GM23338 (cell line): ENCODE measurements at regions not wholly inside any gene's neighbourhood (a gene's known extent, or its start where the extent isn't known, plus 50 kb on each side); places are given as distances from the start of the nearest gene placed in this dataset.

Experiments
- ATAC-seq: fragments of 200-7000 bp; cut with Tn5 transposase; 3 replicates; pipeline ENCODE4 v1.9.1; 2020
- DNase-seq: peaks from one replicate; pipeline ENCODE4 v3.0.0-alpha.2; 2015; ENCODE audit warnings: low spot score
- H2AFZ ChIP-seq: fragments of 200-600 bp; sonication (generic); 2 replicates; pipeline ENCODE4 v1.8.0; 2016; ENCODE audit warnings: antibody characterized with exemption, mild to moderate bottlenecking, moderate library complexity
- H3F3A ChIP-seq: fragments of 200-600 bp; sonication (generic); replicated peaks from 2 replicates; pipeline ENCODE4 v1.8.0; 2017; ENCODE audit warnings: antibody characterized with exemption, mixed run types, low read depth
- H3K27ac ChIP-seq: fragments of 200-600 bp; sonication (generic); 2 replicates; pipeline ENCODE4 v1.6.1; 2016; ENCODE audit warnings: low read depth
- H3K27me3 ChIP-seq: fragments of 200-600 bp; sonication (generic); 2 replicates; pipeline ENCODE4 v1.8.0; 2016; ENCODE audit warnings: mild to moderate bottlenecking, mixed run types, moderate library complexity; ENCODE audit not compliant: insufficient read depth
- H3K36me3 ChIP-seq: fragments of 200-600 bp; sonication (generic); 2 replicates; pipeline ENCODE4 v1.8.0; 2016; ENCODE audit warnings: mild to moderate bottlenecking; ENCODE audit not compliant: insufficient read depth
- H3K4me1 ChIP-seq: fragments of 200-600 bp; sonication (generic); 2 replicates; pipeline ENCODE4 v1.8.0; 2016; ENCODE audit warnings: mild to moderate bottlenecking, moderate library complexity; ENCODE audit not compliant: insufficient read depth
- H3K4me2 ChIP-seq: fragments of 200-600 bp; sonication (generic); 2 replicates; pipeline ENCODE4 v1.7.1; 2017; ENCODE audit warnings: mixed run types
- H3K4me3 ChIP-seq: fragments of 200-600 bp; sonication (generic); 2 replicates; pipeline ENCODE4 v1.6.1; 2016; ENCODE audit warnings: mixed run types
- H3K79me2 ChIP-seq: fragments of 200-600 bp; sonication (generic); replicated peaks from 2 replicates; pipeline ENCODE4 v1.8.0; 2017; ENCODE audit warnings: mild to moderate bottlenecking; ENCODE audit not compliant: insufficient read depth
- H3K9me2 ChIP-seq: fragments of 200-600 bp; sonication (generic); 2 replicates; pipeline ENCODE4 v1.8.0; 2017; ENCODE audit not compliant: insufficient read depth
- H4K20me1 ChIP-seq: fragments of 200-600 bp; sonication (generic); replicated peaks from 2 replicates; pipeline ENCODE4 v1.8.0; 2017; ENCODE audit warnings: mild to moderate bottlenecking; ENCODE audit not compliant: insufficient read depth
- H3K27ac Mint-ChIP-seq: 2 replicates; pipeline ENCODE4 v1.8.0; 2020; ENCODE audit warnings: inconsistent platforms, mild to moderate bottlenecking, moderate library complexity, mixed read lengths
- H3K27me3 Mint-ChIP-seq: 3 replicates; pipeline ENCODE4 v1.8.0; 2022; ENCODE audit warnings: low read depth, mild to moderate bottlenecking, moderate library complexity, mixed read lengths, inconsistent platforms; ENCODE audit not compliant: insufficient read depth, poor library complexity
- H3K36me3 Mint-ChIP-seq: 3 replicates; pipeline ENCODE4 v1.8.0; 2021; ENCODE audit warnings: low read depth, mild to moderate bottlenecking, inconsistent platforms, moderate library complexity, mixed read lengths
- H3K4me1 Mint-ChIP-seq: 3 replicates; pipeline ENCODE4 v1.8.0; 2020; ENCODE audit warnings: mild to moderate bottlenecking, inconsistent platforms, mixed read lengths
- H3K4me3 Mint-ChIP-seq: 3 replicates; pipeline ENCODE4 v1.8.0; 2021; ENCODE audit warnings: moderate library complexity, mild to moderate bottlenecking, inconsistent platforms, mixed read lengths
- H3K9me3 Mint-ChIP-seq: 3 replicates; pipeline ENCODE4 v1.8.0; 2020; ENCODE audit warnings: moderate library complexity, mild to moderate bottlenecking, inconsistent platforms, mixed read lengths
- CREB1 ChIP-seq: fragments of 250-450 bp; sonication (Bioruptor Pico); IDR thresholded peaks from 2 replicates; pipeline ENCODE4 v1.5.0; 2020; ENCODE audit warnings: low read depth, mild to moderate bottlenecking, moderate library complexity
- CTCF ChIP-seq, 2 experiments: fragments of 200-600 bp in 1 of 2; sonication (generic) in 1 of 2; conservative IDR thresholded peaks; 2 replicates each; pipeline versions ENCODE4 v1.5.1 to v1.6.1; 2016 to 2017; ENCODE audit warnings: antibody characterized with exemption in 2 of 2, low read depth in 2 of 2, mild to moderate bottlenecking in 2 of 2, moderate library complexity in 1 of 2
- ETS1 ChIP-seq: IDR thresholded peaks from 2 replicates; pipeline ENCODE4 v1.6.1; 2016; ENCODE audit warnings: antibody characterized with exemption
- EZH2 ChIP-seq: fragments of 200-600 bp; sonication (generic); IDR thresholded peaks from one replicate; pipeline ENCODE4 v1.8.0; 2017; ENCODE audit warnings: antibody characterized with exemption, mild to moderate bottlenecking, low read depth; ENCODE audit not compliant: unreplicated experiment
- NANOG ChIP-seq: IDR thresholded peaks from 2 replicates; pipeline ENCODE4 v1.6.1; 2016; ENCODE audit warnings: antibody characterized with exemption, borderline replicate concordance
- POLR2AphosphoS5 ChIP-seq: IDR thresholded peaks from 2 replicates; pipeline ENCODE4 v1.6.1; 2016; ENCODE audit warnings: antibody characterized with exemption, low read depth
- REST ChIP-seq: IDR thresholded peaks from one replicate; pipeline ENCODE4 v1.6.1; 2018; ENCODE audit warnings: antibody characterized with exemption; ENCODE audit not compliant: unreplicated experiment
- ZNF462 ChIP-seq: fragments of 250-450 bp; sonication (Bioruptor Pico); IDR thresholded peaks from 2 replicates; pipeline ENCODE4 v1.5.0; 2020; ENCODE audit warnings: mild to moderate bottlenecking, moderate library complexity

- TF ChIP-seq REST (no peak), EZH2 (no peak), CREB1 (no peak), ETS1 (no peak)
Measured at GRCh38 chr5:124894541-124894940, 148.1 kb upstream of the ZNF608 start (continued).

GRCh38 chr5:124895236-124895635 lies 148.8 kb upstream of the ZNF608 start:
- no peak for DNase-seq
- Histone ChIP-seq H3K27me3 (no peaks in the 10 kb centered on the region), H3K9me2 (no peaks in the 10 kb centered on the region; the same call in 1 of the 2 replicates), H3K4me1 (peaks cover 5% of the 10 kb centered on the region), H3K36me3 (peaks cover 3% of the 10 kb centered on the region; the same call in 1 of the 2 replicates), H3K79me2 (no peaks in the 10 kb centered on the region), H3K27ac (no peak overlapping the region), H3K4me3 (no peak overlapping the region), H3F3A (peaks cover 8% of the 10 kb centered on the region; the same call in 1 of the 2 replicates), H4K20me1 (no peaks in the 10 kb centered on the region), H2AFZ (no peak overlapping the region), H3K4me2 (no peak overlapping the region)
- Mint-ChIP-seq H3K4me3 (no peak overlapping the region), H3K4me1 (peaks cover 4% of the 10 kb centered on the region; the same call in 2 of the 3 replicates), H3K9me3 (peaks cover 26% of the 10 kb centered on the region), H3K36me3 (peaks cover 22% of the 10 kb centered on the region), H3K27ac (no peak overlapping the region), H3K27me3 (peaks cover 4% of the 10 kb centered on the region)
- TF ChIP-seq ZNF462 (CRISPR knock-in tag) (no peak), CTCF (conservative IDR thresholded peaks at IDR 0.05; ENCODE audit: low read depth in 2 of 2) (no peak), NANOG (0 out of 2 replicates have a peak, but pooled peaks have one; percentile 18), POLR2AphosphoS5 (no peak)
- no peak for ATAC-seq
